Mononuclear cell (primary cell): ENCODE measurements at regions not wholly inside any gene's neighbourhood (a gene's known extent, or its start where the extent isn't known, plus 50 kb on each side); places are given as distances from the start of the nearest gene placed in this dataset.

Experiments used
- H3K27me3 ChIP-seq: 2 replicates; pipeline ENCODE4 v1.6.0; 2011; ENCODE audit warnings: low read length, control low read depth; ENCODE audit not compliant: insufficient read depth
- H3K4me1 ChIP-seq: 2 replicates; pipeline ENCODE4 v1.5.1; 2011; ENCODE audit warnings: mild to moderate bottlenecking, low read length, control low read depth; ENCODE audit not compliant: insufficient read depth
- H3K4me3 ChIP-seq: 2 replicates; pipeline ENCODE4 v1.5.1; 2011; ENCODE audit warnings: mild to moderate bottlenecking, low read length, moderate library complexity
- H3K9me3 ChIP-seq: 2 replicates; pipeline ENCODE4 v1.5.1; 2011; ENCODE audit warnings: low read depth, mild to moderate bottlenecking, control low read depth, low read length

DNA sequence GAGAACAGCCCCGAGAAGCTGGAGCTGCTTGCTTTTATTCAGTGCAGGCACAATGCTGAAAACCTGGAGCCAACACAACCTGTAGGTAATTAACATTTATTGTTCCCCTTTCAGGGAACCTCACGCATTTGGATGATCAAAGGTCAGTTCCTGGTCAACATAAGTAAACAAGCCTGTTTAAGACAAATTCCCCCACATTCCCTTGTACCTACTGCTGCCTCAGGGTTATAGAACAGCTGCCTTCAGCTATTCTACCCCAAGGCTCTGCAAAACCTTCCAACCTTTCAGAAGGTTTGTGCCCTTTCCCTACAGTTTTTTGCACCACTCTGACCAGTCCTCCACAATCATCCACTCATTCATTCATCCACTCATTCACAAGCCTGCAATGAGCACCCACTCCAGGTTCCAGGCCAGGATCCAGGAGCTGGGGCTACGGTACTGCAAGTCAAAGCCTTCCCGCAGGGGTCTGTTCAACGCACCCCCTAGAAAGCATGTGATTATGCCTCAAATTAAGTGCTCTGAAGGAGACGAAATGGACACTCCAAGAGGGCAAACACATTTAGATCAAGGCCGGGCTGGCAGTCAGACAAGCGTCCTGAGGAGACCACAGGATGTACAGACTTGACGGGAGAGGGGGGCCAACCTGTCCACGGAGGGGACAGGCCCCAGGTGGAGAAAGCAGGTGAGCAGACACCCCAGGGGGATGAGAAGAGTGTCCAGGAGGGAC, 683.9 kb downstream of the MATN1 start:
- Histone ChIP-seq H3K4me1 (no peaks in the 10 kb centered on the region), H3K4me3 (no peak overlapping the region), H3K9me3 (no peaks in the 10 kb centered on the region), H3K27me3 (no peaks in the 10 kb centered on the region)

- Histone ChIP-seq H3K27me3 (no peaks in the 10 kb centered on the region), H3K4me1 (no peaks in the 10 kb centered on the region), H3K9me3 (no peaks in the 10 kb centered on the region), H3K4me3 (no peak overlapping the region)
These were observed 685.0 kb downstream of the MATN1 start for GRCh38 chr1:30038134-30039025.

GRCh38 chr1:30037251-30038118, 685.9 kb downstream of the MATN1 start:
- H3K9me3 ChIP-seq = no peaks in the 10 kb centered on the region
- no peaks in the 10 kb centered on the region for H3K4me1 ChIP-seq
- H3K27me3 ChIP-seq = no peaks in the 10 kb centered on the region
- H3K4me3 ChIP-seq = no peak overlapping the region

- Histone ChIP-seq H3K4me3 (no peak overlapping the region), H3K4me1 (no peaks in the 10 kb centered on the region), H3K9me3 (no peaks in the 10 kb centered on the region), H3K27me3 (no peaks in the 10 kb centered on the region)
These were observed 686.7 kb downstream of the MATN1 start for GRCh38 chr1:30036666-30037065.

DNA sequence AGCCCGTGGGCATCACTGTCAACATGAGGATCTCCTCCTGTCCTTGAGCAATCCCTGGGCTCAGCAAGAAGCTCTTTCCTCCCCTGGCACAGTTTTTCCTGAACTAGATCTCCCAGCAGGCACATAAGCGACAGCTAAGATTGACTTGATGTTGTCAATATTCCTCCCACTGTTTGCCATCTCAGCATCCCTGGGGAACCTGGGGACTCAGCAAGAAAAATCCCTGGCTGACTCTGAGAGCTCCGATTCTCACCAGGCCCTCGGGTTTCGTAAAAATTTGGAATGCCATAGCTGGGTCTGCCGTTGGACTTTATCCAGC, 687.2 kb downstream of the MATN1 start:
- Histone ChIP-seq H3K27me3 (no peaks in the 10 kb centered on the region), H3K4me3 (no peak overlapping the region), H3K4me1 (no peaks in the 10 kb centered on the region), H3K9me3 (no peaks in the 10 kb centered on the region)

DNA sequence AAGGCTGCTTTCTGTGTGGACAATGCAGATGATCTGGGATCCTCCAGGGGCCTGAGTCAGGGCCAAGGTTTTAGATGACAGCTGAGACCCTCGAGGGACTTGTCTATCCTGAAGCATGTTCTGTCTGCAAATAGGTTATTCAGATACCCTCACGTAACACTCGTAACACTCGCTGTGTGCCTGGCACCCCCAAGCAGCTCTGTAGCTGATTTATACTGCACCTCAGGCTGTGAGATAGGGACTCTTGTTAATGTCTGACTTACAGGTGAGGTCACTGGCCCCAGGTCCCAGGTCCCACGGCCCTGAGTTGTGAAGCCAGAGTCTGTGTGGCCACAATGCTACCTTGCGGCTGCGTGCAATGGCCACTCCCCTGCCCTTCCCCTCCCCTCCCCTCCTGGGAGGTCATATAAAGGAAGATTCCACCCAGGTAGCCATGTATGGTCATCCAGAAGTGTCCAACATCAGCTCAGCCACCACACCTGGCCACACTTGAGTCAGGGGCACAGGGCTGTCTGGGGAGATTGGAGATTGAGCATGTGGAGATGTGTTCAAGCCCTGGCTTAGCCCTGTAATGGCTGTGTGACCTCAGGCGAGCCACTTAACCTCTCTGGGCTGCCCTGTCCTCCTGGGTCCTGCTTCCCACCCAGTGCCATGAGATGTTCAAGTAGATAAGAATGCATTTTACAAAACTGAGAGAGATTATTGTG, 687.7 kb downstream of the MATN1 start:
- H3K9me3 ChIP-seq = no peaks in the 10 kb centered on the region
- H3K4me1 ChIP-seq = no peaks in the 10 kb centered on the region
- H3K27me3 ChIP-seq = no peaks in the 10 kb centered on the region
- H3K4me3 ChIP-seq = no peak overlapping the region

GRCh38 chr1:30034627-30035521, 688.5 kb downstream of the MATN1 start:
- H3K4me1 ChIP-seq = no peaks in the 10 kb centered on the region
- H3K9me3 ChIP-seq = no peaks in the 10 kb centered on the region
- H3K27me3 ChIP-seq = no peaks in the 10 kb centered on the region
- H3K4me3 ChIP-seq = no peak overlapping the region

DNA sequence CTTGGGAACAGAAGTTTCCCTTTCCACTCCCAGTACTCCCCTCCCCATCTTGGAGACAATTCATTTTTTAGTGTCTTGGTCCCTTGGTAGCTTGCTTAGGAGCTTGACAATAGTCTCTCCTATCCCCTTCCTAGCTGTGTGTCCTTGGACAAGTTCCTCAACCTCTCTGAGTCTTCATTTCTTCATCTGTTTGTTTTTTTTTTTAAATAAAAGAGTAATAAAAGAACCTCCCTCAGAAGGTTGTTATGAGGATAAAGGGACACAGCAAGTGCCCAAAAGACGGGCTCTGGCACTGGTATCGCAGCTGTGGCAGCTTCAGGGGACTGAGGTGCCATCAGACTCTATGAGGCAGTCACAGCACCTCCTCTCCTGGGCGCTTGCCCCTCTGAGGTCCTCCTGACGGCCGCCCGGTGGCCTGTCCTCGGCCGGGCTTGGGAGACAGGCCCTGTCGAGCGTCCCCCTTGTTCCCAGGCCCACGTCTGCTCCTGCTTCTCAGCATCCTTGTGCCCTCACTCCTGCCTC, 689.2 kb downstream of the MATN1 start:
- Histone ChIP-seq H3K4me1 (no peaks in the 10 kb centered on the region), H3K4me3 (no peak overlapping the region), H3K27me3 (no peaks in the 10 kb centered on the region), H3K9me3 (no peaks in the 10 kb centered on the region)

DNA sequence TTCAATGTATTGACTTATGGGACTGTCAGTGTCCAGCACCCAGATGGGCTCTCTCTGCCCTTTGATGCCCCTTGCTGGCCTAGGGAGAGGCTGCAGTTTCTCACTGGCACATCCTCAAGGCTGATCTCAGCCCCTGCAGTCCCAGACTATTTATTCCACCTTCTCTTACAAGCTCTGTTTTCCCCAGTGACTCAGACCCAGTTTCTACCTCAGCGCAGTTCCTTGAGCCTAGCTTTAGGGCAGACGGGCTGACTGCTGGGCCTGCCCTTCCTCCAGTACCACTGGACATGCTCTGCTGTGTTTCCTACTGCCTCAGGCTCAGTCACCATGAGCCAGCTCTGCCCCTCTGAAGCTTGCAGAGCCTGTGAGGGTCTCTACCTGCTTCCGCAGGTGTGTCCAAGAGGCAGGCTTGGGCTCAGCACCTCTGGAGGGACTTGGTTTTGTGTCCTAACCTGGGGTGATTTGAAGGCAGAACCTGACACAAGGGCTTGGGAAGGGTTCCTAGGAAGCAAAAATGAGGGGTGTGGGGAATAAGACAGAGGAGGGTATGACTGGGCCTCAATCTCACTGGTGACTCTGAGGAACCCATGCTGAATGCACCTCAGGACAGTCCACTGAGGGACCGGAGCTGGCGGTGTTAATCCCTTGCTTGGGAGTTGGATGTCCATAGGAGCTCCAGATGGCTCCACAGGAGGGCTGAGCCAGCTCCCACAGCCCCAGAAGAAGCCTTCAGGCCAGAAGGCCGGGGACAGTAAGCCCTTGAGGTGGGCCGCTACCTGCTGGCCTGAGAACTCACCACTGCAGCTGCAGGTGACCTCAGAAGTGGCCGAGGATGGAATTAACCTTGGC, 689.9 kb downstream of the MATN1 start:
- Histone ChIP-seq H3K27me3 (no peaks in the 10 kb centered on the region), H3K9me3 (no peaks in the 10 kb centered on the region), H3K4me1 (no peaks in the 10 kb centered on the region), H3K4me3 (no peak overlapping the region)

- Histone ChIP-seq H3K4me1 (no peaks in the 10 kb centered on the region), H3K27me3 (peaks cover 2% of the 10 kb centered on the region), H3K9me3 (no peaks in the 10 kb centered on the region), H3K4me3 (no peak overlapping the region)
These were observed 691.1 kb downstream of the MATN1 start for GRCh38 chr1:30032302-30032701.

DNA sequence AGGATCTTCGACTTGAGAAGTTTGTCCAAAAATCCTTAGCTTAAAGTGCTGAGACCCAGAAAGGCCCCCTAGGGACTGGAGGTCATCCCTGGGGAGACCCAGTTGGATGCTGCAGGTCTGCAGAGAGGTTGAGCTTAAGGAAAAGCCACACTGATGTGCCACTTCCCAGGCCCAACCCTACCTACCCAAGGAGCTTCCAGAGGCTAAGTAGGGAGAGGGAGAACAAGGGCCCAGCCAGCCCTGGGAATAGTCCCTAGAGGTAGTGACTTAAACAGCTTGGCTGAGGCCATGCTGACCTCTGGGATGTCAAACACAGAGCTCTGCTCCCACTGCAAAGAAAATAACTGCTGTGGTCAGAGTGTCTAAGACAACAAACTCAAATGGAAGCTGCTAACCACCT, 693.7 kb downstream of the MATN1 start:
- Histone ChIP-seq H3K27me3 (peaks cover 5% of the 10 kb centered on the region), H3K9me3 (no peaks in the 10 kb centered on the region), H3K4me1 (no peaks in the 10 kb centered on the region), H3K4me3 (no peak overlapping the region)

DNA sequence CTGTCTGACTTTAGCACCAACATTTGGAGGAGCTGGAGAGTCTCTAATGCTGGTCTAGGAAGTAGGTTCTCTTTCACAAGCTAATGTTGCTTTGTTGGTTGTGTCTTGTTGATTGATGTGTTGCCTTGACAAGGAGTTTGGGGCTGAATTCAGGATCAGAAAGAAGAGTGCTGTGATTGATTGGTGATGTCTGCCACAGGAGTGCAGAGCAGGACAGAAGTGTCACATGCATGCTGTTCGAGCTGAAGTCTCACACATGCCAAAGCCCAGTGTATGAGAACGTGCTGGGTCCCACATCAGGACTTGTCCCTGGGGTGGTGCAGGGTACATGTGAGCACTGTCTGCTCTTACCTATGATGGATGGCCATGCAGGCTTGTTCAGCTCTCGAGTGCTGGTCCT, 694.4 kb downstream of the MATN1 start:
- no peaks in the 10 kb centered on the region for H3K9me3 ChIP-seq
- no peak overlapping the region for H3K4me3 ChIP-seq
- H3K27me3 ChIP-seq = peaks cover 5% of the 10 kb centered on the region
- H3K4me1 ChIP-seq = no peaks in the 10 kb centered on the region

- no peaks in the 10 kb centered on the region for H3K9me3 ChIP-seq
- H3K4me3 ChIP-seq = no peak overlapping the region
- peaks cover 7% of the 10 kb centered on the region for H3K27me3 ChIP-seq
- H3K4me1 ChIP-seq = no peaks in the 10 kb centered on the region
These were observed 695.1 kb downstream of the MATN1 start for GRCh38 chr1:30028283-30028682.
